ENCODE measurements at regions not wholly inside any gene's neighbourhood (a gene's known extent, or its start where the extent isn't known, plus 50 kb on each side); places are given as distances from the start of the nearest gene placed in this dataset.

- CTCF ChIA-PET (ENCODE audit: unreplicated experiment) = interaction anchor here (0.6 kb wide), 1 partner anchor 180 kb away, joined by 3 read pairs; no protein-coding TSS in a partner anchor
- Histone ChIP-seq H3K79me2 (ENCODE audit: insufficient read depth, low read depth, low read length) (no peaks in the 10 kb centered on the region), H3K4me2 (ENCODE audit: low read length) (no peak overlapping the region), H3K9me2 (ENCODE audit: insufficient read depth, low read length) (no peaks in the 10 kb centered on the region), H3K4me1 (ENCODE audit: insufficient read depth, low read length, poor library complexity, severe bottlenecking) (no peaks in the 10 kb centered on the region), H3K9me3 (ENCODE audit: low read length) (no peaks in the 10 kb centered on the region), H4K20me1 (ENCODE audit: insufficient read depth, low read length) (no peaks in the 10 kb centered on the region), H3K36me3 (ENCODE audit: insufficient read depth, low read length) (no peaks in the 10 kb centered on the region), H3K4me3 (ENCODE audit: low read depth, low read length, poor library complexity, severe bottlenecking) (no peak overlapping the region), H2AFZ (ENCODE audit: low read length) (no peak overlapping the region), H3K27ac (ENCODE audit: low read depth, low read length, poor library complexity, severe bottlenecking) (no peak overlapping the region)
- DNase-seq (ENCODE audit: low spot score) = no peak
- BruUV-seq (replicated peaks) = no TSS peak
- TF ChIP-seq CTCF (conservative IDR thresholded peaks at IDR 0.05; ENCODE audit: low read length) (no peak), EZH2phosphoT487 (IDR thresholded peaks at IDR 0.05; ENCODE audit: borderline replicate concordance, low read depth, low read length) (no peak)
- POLR2A ChIA-PET = interaction anchor here (0.7 kb wide), 1 partner anchor 15 kb away, joined by 3 read pairs; no protein-coding TSS in a partner anchor
- intact Hi-C loops (cut with micrococcal nuclease; ENCODE audit: unreplicated experiment) = no loop called here
These were observed 170.4 kb upstream of the CACNA1E start for GRCh38 chr1:181312946-181313345.

GRCh38 chr1:181313466-181313865 is 169.9 kb upstream of the CACNA1E start:
- Histone ChIP-seq H3K79me2 (ENCODE audit: insufficient read depth, low read depth, low read length) (no peaks in the 10 kb centered on the region), H3K4me3 (ENCODE audit: low read depth, low read length, poor library complexity, severe bottlenecking) (no peak overlapping the region), H3K36me3 (ENCODE audit: insufficient read depth, low read length) (no peaks in the 10 kb centered on the region), H3K27ac (ENCODE audit: low read depth, low read length, poor library complexity, severe bottlenecking) (no peak overlapping the region), H4K20me1 (ENCODE audit: insufficient read depth, low read length) (no peaks in the 10 kb centered on the region), H3K9me2 (ENCODE audit: insufficient read depth, low read length) (no peaks in the 10 kb centered on the region), H3K9me3 (ENCODE audit: low read length) (no peaks in the 10 kb centered on the region), H3K4me1 (ENCODE audit: insufficient read depth, low read length, poor library complexity, severe bottlenecking) (no peaks in the 10 kb centered on the region), H3K4me2 (ENCODE audit: low read length) (no peak overlapping the region), H2AFZ (ENCODE audit: low read length) (no peak overlapping the region)
- intact Hi-C loops (cut with micrococcal nuclease; ENCODE audit: unreplicated experiment) = no loop called here
- BruUV-seq (replicated peaks) = no TSS peak
- no peak for TF ChIP-seq EZH2phosphoT487 (IDR thresholded peaks at IDR 0.05; ENCODE audit: borderline replicate concordance, low read depth, low read length)
- TF ChIP-seq CTCF (conservative IDR thresholded peaks at IDR 0.05; ENCODE audit: low read length) = no peak
- DNase-seq (ENCODE audit: low spot score) = no peak
- POLR2A ChIA-PET = no interaction called here
- CTCF ChIA-PET (ENCODE audit: unreplicated experiment) = no interaction called here

- Histone ChIP-seq H3K36me3 (ENCODE audit: insufficient read depth, low read length) (no peaks in the 10 kb centered on the region), H3K4me2 (ENCODE audit: low read length) (no peak overlapping the region), H3K79me2 (ENCODE audit: insufficient read depth, low read depth, low read length) (no peaks in the 10 kb centered on the region), H3K4me3 (ENCODE audit: low read depth, low read length, poor library complexity, severe bottlenecking) (no peak overlapping the region), H2AFZ (ENCODE audit: low read length) (no peak overlapping the region), H3K4me1 (ENCODE audit: insufficient read depth, low read length, poor library complexity, severe bottlenecking) (no peaks in the 10 kb centered on the region), H3K9me3 (ENCODE audit: low read length) (no peaks in the 10 kb centered on the region), H3K9me2 (ENCODE audit: insufficient read depth, low read length) (no peaks in the 10 kb centered on the region), H4K20me1 (ENCODE audit: insufficient read depth, low read length) (no peaks in the 10 kb centered on the region), H3K27ac (ENCODE audit: low read depth, low read length, poor library complexity, severe bottlenecking) (no peak overlapping the region)
- ChIA-PET POLR2A (no interaction called here), CTCF (ENCODE audit: unreplicated experiment) (no interaction called here)
- intact Hi-C loops (cut with micrococcal nuclease; ENCODE audit: unreplicated experiment) = no loop called here
- BruUV-seq (replicated peaks) = no TSS peak
- no peak for TF ChIP-seq CTCF (conservative IDR thresholded peaks at IDR 0.05; ENCODE audit: low read length)
- no peak for TF ChIP-seq EZH2phosphoT487 (IDR thresholded peaks at IDR 0.05; ENCODE audit: borderline replicate concordance, low read depth, low read length)
- no peak for DNase-seq (ENCODE audit: low spot score)
These were observed 169.3 kb upstream of the CACNA1E start for GRCh38 chr1:181314010-181314409.
